Osteoblast (primary cell): ENCODE measurements at regions not wholly inside any gene's neighbourhood (a gene's known extent, or its start where the extent isn't known, plus 50 kb on each side); places are given as distances from the start of the nearest gene placed in this dataset.
"Not testable (repeated sequence)": the region's sequence is repeated elsewhere in the genome, so short reads cannot be mapped to it uniquely, and the experiment has no call there.

Experiments used
- DNase-seq: peaks from one replicate; pipeline ENCODE4 v3.0.0; 2011; ENCODE audit warnings: low spot score, mixed read lengths; ENCODE audit not compliant: insufficient read length; ENCODE audit errors: missing footprints
- H2AFZ ChIP-seq: 2 replicates; pipeline ENCODE4 v1.6.0; 2011; ENCODE audit warnings: mild to moderate bottlenecking, low read length
- H3K27ac ChIP-seq: 2 replicates; pipeline ENCODE4 v1.5.1; 2011; ENCODE audit warnings: mild to moderate bottlenecking, low read depth, low read length, moderate library complexity
- H3K27me3 ChIP-seq: 2 replicates; pipeline ENCODE4 v1.6.0; 2012; ENCODE audit warnings: mild to moderate bottlenecking, control low read depth, inconsistent platforms, low read length, moderate library complexity; ENCODE audit not compliant: insufficient read depth
- H3K36me3 ChIP-seq: 2 replicates; pipeline ENCODE4 v1.5.1; 2011; ENCODE audit warnings: mild to moderate bottlenecking, low read length, control low read depth, moderate library complexity; ENCODE audit not compliant: insufficient read depth
- H3K4me1 ChIP-seq: 2 replicates; pipeline ENCODE4 v1.5.1; 2011; ENCODE audit warnings: mild to moderate bottlenecking, low read length, control low read depth, moderate library complexity; ENCODE audit not compliant: insufficient read depth
- H3K4me2 ChIP-seq: 2 replicates; pipeline ENCODE4 v1.6.0; 2011; ENCODE audit warnings: mild to moderate bottlenecking, low read length; ENCODE audit not compliant: insufficient read depth
- H3K4me3 ChIP-seq: fragments of 200-600 bp; sonication (generic); 3 replicates; pipeline ENCODE4 v1.5.1; 2012; ENCODE audit warnings: mild to moderate bottlenecking, low read length, inconsistent platforms; ENCODE audit not compliant: insufficient read depth
- H3K79me2 ChIP-seq: 2 replicates; pipeline ENCODE4 v1.6.0; 2012; ENCODE audit warnings: mild to moderate bottlenecking, low read length, control low read depth, inconsistent platforms; ENCODE audit not compliant: insufficient read depth
- H3K9me3 ChIP-seq: 2 replicates; pipeline ENCODE4 v1.5.1; 2011; ENCODE audit warnings: low read depth, low read length, control low read depth
- H4K20me1 ChIP-seq: 2 replicates; pipeline ENCODE4 v1.6.0; 2012; ENCODE audit warnings: mild to moderate bottlenecking, low read length, control low read depth; ENCODE audit not compliant: insufficient read depth
- CTCF ChIP-seq: IDR thresholded peaks from 2 replicates; pipeline ENCODE4 v1.5.1; 2011; ENCODE audit warnings: mild to moderate bottlenecking, low read depth, low read length, moderate library complexity; ENCODE audit errors: extremely low read depth

- H4K20me1 ChIP-seq = no peaks in the 10 kb centered on the region
- no peaks in the 10 kb centered on the region for H3K36me3 ChIP-seq
- H3K4me2 ChIP-seq = no peak overlapping the region
- H3K79me2 ChIP-seq = no peaks in the 10 kb centered on the region
- H3K27ac ChIP-seq = no peak overlapping the region
- H3K4me1 ChIP-seq = no peaks in the 10 kb centered on the region
- TF ChIP-seq CTCF = no peak
- H2AFZ ChIP-seq = no peak overlapping the region
- DNase-seq = no peak
- no peaks in the 10 kb centered on the region for H3K9me3 ChIP-seq
- no peak overlapping the region for H3K4me3 ChIP-seq
- no peaks in the 10 kb centered on the region for H3K27me3 ChIP-seq
Measured at GRCh38 chr5:25550793-25551192, 906.0 kb upstream of the CDH10 start.

- H3K36me3 ChIP-seq = no peaks in the 10 kb centered on the region
- no peak overlapping the region for H3K27ac ChIP-seq
- no peak for DNase-seq
- no peaks in the 10 kb centered on the region for H3K4me1 ChIP-seq
- H4K20me1 ChIP-seq = no peaks in the 10 kb centered on the region
- H3K4me2 ChIP-seq = no peak overlapping the region
- no peak overlapping the region for H2AFZ ChIP-seq
- no peak for TF ChIP-seq CTCF
- no peak overlapping the region for H3K4me3 ChIP-seq
- H3K9me3 ChIP-seq = no peaks in the 10 kb centered on the region
- H3K79me2 ChIP-seq = no peaks in the 10 kb centered on the region
- no peaks in the 10 kb centered on the region for H3K27me3 ChIP-seq
Measured at GRCh38 chr5:25544652-25545249, 900.0 kb upstream of the CDH10 start.

GRCh38 chr5:25540628-25541027 lies 895.9 kb upstream of the CDH10 start:
- Histone ChIP-seq H3K36me3 (no peaks in the 10 kb centered on the region), H3K4me1 (no peaks in the 10 kb centered on the region), H3K27me3 (no peaks in the 10 kb centered on the region), H3K79me2 (no peaks in the 10 kb centered on the region), H3K4me3 (no peak overlapping the region), H2AFZ (no peak overlapping the region), H3K27ac (no peak overlapping the region), H3K9me3 (no peaks in the 10 kb centered on the region), H3K4me2 (no peak overlapping the region), H4K20me1 (no peaks in the 10 kb centered on the region)
- TF ChIP-seq CTCF = no peak
- DNase-seq = no peak

GRCh38 chr5:25539536-25539935 lies 894.8 kb upstream of the CDH10 start:
- H2AFZ ChIP-seq = no peak overlapping the region
- no peaks in the 10 kb centered on the region for H3K27me3 ChIP-seq
- TF ChIP-seq CTCF = no peak
- no peaks in the 10 kb centered on the region for H3K36me3 ChIP-seq
- no peak overlapping the region for H3K4me3 ChIP-seq
- no peaks in the 10 kb centered on the region for H3K4me1 ChIP-seq
- H3K9me3 ChIP-seq = no peaks in the 10 kb centered on the region
- H4K20me1 ChIP-seq = no peaks in the 10 kb centered on the region
- no peak for DNase-seq
- H3K79me2 ChIP-seq = no peaks in the 10 kb centered on the region
- H3K27ac ChIP-seq = no peak overlapping the region
- no peak overlapping the region for H3K4me2 ChIP-seq

GRCh38 chr5:25536461-25536860 lies 891.7 kb upstream of the CDH10 start:
- not testable (repeated sequence) for H3K36me3 ChIP-seq, H4K20me1 ChIP-seq, H3K27ac ChIP-seq, DNase-seq, H3K9me3 ChIP-seq, H3K27me3 ChIP-seq, H3K4me1 ChIP-seq, H2AFZ ChIP-seq, H3K4me2 ChIP-seq, H3K79me2 ChIP-seq, H3K4me3 ChIP-seq
